HG03045 (cell line): ENCODE measurements at regions not wholly inside any gene's neighbourhood (a gene's known extent, or its start where the extent isn't known, plus 50 kb on each side); places are given as distances from the start of the nearest gene placed in this dataset.

Source experiments
- ATAC-seq: cut with Tn5 transposase; IDR thresholded peaks from one replicate; pipeline ENCODE4 v1.9.1; 2021; ENCODE audit warnings: mild to moderate bottlenecking, moderate library complexity; ENCODE audit not compliant: unreplicated experiment

GRCh38 chr2:5502385-5502784 is 189.8 kb upstream of the SOX11 start:
- ATAC-seq, result no peak

- ATAC-seq, result no peak
Observed at GRCh38 chr2:5504756-5505155, 187.4 kb upstream of the SOX11 start.

- no peak for ATAC-seq
Observed at GRCh38 chr2:5507367-5507766, 184.8 kb upstream of the SOX11 start.

DNA sequence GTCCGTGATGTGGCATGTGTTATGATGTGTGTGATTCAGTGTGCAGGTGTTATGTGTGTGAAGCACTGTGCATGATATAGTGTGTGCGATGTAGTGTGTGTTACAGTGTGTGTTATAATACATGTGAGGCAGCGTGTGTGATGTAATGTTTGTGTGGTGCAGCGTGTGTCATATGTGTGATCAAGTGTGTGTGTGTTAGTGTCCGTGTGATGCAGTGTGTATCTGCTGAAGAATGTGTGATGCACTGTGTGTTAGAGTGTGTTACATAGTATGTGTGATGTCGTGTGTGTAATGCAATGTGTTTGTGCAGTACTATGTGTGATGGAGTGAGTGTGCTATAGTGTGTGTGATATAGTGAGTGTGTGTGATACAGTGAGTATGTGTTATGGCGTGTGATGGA is 182.8 kb upstream of the SOX11 start:
- no peak for ATAC-seq

- ATAC-seq, result no peak
Observed at GRCh38 chr2:5510082-5510481, 182.1 kb upstream of the SOX11 start.

DNA sequence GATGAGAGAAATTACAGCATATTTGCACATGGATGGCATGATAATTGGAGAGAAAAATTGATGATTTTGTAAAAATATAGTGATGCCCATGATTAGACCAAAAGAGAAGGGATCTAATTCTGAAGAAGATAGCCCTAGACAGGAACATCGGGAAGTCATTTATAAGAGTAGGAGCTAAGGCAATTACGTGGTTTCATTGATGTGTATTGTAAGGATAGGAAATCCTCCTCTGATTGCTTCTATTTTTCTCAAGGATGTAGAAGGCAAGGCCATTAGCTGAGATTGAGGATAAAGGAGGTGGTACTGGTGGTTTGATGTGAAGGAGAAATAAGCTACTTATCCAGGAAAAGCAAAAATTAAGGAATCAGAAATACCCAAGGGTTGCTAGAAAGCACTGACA is 176.5 kb upstream of the SOX11 start:
- ATAC-seq, result no peak

- ATAC-seq, result no peak
Observed at GRCh38 chr2:5519286-5519685, 172.9 kb upstream of the SOX11 start.

- ATAC-seq, result no peak
Observed at GRCh38 chr2:5520463-5520972, 171.7 kb upstream of the SOX11 start.

GRCh38 chr2:5521461-5521860 is 170.7 kb upstream of the SOX11 start:
- ATAC-seq, result no peak

DNA sequence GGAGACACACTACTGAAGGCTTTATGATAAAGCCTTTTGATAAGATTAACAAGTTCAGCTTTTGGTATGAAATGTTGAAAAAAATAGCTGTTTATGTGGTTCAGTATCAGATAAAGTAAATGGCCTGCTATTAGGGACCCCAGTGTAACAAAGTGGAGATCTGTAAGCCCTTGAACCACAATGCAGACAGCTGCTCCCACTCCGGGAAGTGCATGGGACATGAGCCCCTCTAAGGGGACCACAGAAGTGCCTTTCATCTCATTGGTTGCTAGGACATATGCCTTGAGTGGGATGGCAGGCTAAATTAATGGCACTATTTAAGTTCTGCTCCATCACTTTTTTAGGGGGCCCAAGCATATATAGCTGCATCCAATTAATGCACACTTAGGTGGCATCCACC is 167.6 kb upstream of the SOX11 start:
- ATAC-seq, result no peak

DNA sequence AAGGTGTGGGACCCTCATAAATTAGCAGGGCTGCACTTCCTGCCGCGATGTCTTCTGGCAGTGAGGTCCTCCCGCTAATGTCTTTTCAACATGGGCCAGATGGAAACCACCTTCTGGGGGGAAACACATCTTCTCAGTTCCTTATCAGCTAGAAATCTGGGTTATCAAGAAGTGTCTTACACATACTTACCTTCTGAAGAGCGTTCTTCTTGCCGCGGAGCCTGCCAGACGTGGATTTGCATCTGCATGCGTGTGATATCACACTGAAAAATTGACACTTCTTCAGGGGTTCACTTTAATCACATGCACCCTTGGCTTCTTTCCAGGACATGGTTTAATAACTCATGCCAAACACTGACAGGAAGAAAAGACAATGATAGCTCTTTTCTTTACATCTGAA is 163.5 kb upstream of the SOX11 start:
- no peak for ATAC-seq

- no peak for ATAC-seq
Observed at GRCh38 chr2:5530011-5530696, 162.0 kb upstream of the SOX11 start.

DNA sequence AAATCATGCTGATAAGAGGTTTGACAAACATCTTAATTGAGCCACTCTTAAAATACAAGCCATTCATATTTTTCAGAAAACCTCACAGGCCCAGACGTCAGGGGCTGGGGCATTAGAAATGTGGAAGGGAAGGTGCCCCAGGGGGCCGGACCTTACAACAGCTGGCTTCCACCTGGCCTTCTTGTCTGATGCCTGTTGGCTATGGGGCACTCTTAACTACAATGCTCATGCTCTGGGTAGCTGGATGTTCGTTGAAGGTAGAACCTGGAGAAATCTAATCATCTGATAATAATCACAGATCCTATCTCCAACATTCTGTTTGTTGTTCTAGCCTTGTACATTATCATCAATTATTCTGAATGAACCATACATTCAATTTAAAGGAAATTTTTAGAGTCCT is 156.9 kb upstream of the SOX11 start:
- ATAC-seq, result no peak

- ATAC-seq, result no peak
Observed at GRCh38 chr2:5537180-5537688, 154.9 kb upstream of the SOX11 start.

DNA sequence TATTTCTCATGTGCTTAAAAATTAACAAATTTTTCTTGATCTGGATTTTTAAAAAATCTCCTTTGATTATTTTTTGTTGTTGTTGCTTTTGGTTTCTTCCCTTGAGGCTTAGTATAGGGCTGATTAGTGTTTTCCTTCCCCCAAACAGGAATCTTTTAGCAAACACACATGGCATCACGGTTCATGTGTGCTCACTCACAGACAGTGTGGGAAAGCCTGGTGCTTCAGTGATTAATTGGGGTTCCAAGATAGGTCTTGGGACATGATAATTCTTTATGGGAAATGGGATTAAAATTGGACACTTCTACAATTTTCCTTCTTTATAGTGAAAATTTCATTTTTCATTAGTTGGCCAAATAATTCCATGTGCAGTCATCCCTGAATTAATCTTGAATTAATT is 153.9 kb upstream of the SOX11 start:
- ATAC-seq, result no peak

GRCh38 chr2:5538772-5539171 is 153.4 kb upstream of the SOX11 start:
- no peak for ATAC-seq

GRCh38 chr2:5539282-5540165 is 152.7 kb upstream of the SOX11 start:
- ATAC-seq, result no peak

- ATAC-seq, result no peak
Observed at GRCh38 chr2:5540856-5541255, 151.3 kb upstream of the SOX11 start.

DNA sequence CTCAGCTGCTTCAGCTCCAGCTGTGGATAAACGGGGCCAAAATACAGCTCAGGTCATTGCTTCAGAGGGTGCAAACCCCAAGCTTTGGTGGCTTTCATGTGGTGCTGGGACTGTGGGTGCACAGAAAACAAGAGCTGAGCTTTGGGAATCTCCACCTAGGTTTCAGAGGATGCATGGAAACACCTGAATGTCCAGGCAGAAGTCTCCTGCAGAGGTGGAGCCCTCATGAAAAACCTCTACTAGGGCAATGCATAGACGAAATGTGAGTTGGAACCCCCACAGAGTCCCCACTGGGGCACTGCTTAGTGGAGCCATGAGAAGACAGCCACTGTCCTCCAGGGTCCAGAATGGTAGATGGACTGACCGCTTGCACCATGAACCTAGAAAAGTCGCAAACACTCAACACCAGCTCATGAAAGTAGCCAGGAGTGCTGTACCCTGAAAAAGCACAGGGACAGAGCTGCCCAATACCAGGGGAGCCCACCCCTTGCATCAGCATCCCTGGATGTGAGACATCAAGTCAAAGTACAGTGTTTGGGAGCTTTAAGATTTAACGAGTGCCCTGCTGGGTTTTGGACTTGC is 147.9 kb upstream of the SOX11 start:
- no peak for ATAC-seq

DNA sequence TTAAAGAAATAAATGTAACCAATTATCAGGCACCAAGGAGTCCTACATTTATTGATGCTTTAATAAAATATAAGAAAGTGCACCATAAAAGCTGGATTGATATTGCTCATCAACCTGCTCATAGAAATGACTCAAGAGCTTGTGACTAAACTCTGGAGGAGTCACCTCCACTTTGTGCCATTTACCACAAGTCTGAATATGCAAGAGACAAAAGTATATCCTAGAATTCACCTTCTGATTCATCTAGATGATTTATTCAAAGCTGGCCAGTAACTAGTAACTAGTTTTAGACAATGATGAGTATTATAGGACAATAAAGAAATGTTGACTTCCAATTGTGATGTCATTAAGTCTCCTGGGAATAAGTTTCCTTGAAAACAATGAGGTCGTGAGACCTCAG is 146.0 kb upstream of the SOX11 start:
- no peak for ATAC-seq

DNA sequence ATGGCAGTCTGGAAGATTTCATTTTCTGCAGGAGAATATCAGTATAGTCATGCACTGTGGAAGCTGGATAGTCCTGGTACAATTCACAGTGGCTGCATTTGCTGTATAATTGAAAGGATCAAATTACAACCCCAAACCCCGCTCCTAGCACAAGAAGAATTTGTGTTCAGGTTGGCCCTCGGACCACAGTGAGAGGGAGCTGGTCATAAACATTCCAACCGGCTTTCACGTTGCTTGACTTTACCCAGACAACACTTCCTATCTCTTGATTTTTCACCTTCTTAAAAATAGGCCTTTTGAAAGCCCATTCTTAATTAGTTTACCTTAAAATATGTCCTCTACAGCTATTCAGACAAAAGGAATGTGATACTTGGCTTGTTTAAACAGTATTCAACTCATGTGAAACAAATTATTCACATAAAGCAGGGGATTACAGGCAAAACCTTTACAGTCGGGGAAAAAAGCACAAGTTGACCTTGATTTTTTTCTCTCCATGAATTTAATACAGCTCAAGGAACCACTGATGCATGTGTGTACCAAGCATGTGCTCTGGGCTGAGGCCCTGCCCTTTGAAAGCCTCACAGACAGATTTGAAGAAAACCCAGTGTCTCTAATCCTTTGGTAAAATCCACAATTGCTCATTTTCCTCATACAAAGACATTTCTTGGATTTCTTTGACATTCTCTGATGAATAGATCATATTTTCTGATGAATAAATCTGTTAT is 143.0 kb upstream of the SOX11 start:
- no peak for ATAC-seq
